ENCODE measurements at regions not wholly inside any gene's neighbourhood (a gene's known extent, or its start where the extent isn't known, plus 50 kb on each side); places are given as distances from the start of the nearest gene placed in this dataset.

GRCh38 chr9:115195912-115196311, 78.0 kb upstream of the TNC start:
- TF ChIP-seq, protein P1, sequence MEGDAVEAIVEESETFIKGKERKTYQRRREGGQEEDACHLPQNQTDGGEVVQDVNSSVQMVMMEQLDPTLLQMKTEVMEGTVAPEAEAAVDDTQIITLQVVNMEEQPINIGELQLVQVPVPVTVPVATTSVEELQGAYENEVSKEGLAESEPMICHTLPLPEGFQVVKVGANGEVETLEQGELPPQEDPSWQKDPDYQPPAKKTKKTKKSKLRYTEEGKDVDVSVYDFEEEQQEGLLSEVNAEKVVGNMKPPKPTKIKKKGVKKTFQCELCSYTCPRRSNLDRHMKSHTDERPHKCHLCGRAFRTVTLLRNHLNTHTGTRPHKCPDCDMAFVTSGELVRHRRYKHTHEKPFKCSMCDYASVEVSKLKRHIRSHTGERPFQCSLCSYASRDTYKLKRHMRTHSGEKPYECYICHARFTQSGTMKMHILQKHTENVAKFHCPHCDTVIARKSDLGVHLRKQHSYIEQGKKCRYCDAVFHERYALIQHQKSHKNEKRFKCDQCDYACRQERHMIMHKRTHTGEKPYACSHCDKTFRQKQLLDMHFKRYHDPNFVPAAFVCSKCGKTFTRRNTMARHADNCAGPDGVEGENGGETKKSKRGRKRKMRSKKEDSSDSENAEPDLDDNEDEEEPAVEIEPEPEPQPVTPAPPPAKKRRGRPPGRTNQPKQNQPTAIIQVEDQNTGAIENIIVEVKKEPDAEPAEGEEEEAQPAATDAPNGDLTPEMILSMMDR (IDR thresholded peaks at IDR 0.05; ENCODE audit: low read length) = no peak
- TF ChIP-seq EZH2 (optimal IDR thresholded peaks at IDR 0.05; ENCODE audit: low read depth, low read length) (no peak), EZH2phosphoT487 (IDR thresholded peaks at IDR 0.05; ENCODE audit: low read length) (no peak)
